B cell (primary cell): ENCODE measurements at regions not wholly inside any gene's neighbourhood (a gene's known extent, or its start where the extent isn't known, plus 50 kb on each side); places are given as distances from the start of the nearest gene placed in this dataset.

Experiments used
- EZH2 ChIP-seq: IDR thresholded peaks from 2 replicates; pipeline ENCODE4 v1.6.1; 2012; ENCODE audit warnings: borderline replicate concordance, low read depth, mild to moderate bottlenecking, moderate library complexity, low read length; ENCODE audit not compliant: insufficient read depth, poor library complexity, severe bottlenecking
- TF ChIP-seq, protein P1 (sequence below): fragments of 200-600 bp; IDR thresholded peaks from one replicate; pipeline ENCODE4 v1.8.0; 2022; ENCODE audit warnings: antibody characterized with exemption, mild to moderate bottlenecking

- TF ChIP-seq, protein P1, sequence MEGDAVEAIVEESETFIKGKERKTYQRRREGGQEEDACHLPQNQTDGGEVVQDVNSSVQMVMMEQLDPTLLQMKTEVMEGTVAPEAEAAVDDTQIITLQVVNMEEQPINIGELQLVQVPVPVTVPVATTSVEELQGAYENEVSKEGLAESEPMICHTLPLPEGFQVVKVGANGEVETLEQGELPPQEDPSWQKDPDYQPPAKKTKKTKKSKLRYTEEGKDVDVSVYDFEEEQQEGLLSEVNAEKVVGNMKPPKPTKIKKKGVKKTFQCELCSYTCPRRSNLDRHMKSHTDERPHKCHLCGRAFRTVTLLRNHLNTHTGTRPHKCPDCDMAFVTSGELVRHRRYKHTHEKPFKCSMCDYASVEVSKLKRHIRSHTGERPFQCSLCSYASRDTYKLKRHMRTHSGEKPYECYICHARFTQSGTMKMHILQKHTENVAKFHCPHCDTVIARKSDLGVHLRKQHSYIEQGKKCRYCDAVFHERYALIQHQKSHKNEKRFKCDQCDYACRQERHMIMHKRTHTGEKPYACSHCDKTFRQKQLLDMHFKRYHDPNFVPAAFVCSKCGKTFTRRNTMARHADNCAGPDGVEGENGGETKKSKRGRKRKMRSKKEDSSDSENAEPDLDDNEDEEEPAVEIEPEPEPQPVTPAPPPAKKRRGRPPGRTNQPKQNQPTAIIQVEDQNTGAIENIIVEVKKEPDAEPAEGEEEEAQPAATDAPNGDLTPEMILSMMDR = no peak
- no peak for TF ChIP-seq EZH2
Observed at GRCh38 chr15:81899024-81899423, 146.8 kb downstream of the MEX3B start.
